ENCODE measurements at regions not wholly inside any gene's neighbourhood (a gene's known extent, or its start where the extent isn't known, plus 50 kb on each side); places are given as distances from the start of the nearest gene placed in this dataset.

- Histone ChIP-seq H2BK15ac (ENCODE audit: low read length) (no peak overlapping the region), H2BK12ac (ENCODE audit: low read depth, low read length) (no peak overlapping the region), H3K18ac (ENCODE audit: extremely low read depth, low read length) (no peak overlapping the region), H3K56ac (replicated peaks; ENCODE audit: insufficient read length, low read depth, low read length) (no peak overlapping the region), H3K27me3 (replicated peaks in 1 of 4; ENCODE audit: control insufficient read depth in 3 of 4, extremely low read depth in 1 of 4, insufficient read depth in 3 of 4, low read length in 3 of 4) (no peaks in the 10 kb centered on the region), H3K27ac (ENCODE audit: low read depth, low read length) (no peak overlapping the region), H3K14ac (ENCODE audit: insufficient read length) (no peak overlapping the region), H3K4me1 (replicated peaks in 1 of 4; ENCODE audit: control insufficient read depth in 3 of 4, insufficient read depth in 4 of 4, low read length in 3 of 4) (peaks cover 0 to 6% (median 0%) of the 10 kb centered on the region in 4 experiments; a peak in 1 of 7 replicates), H3K23ac (ENCODE audit: insufficient read length) (no peak overlapping the region), H2AFZ (ENCODE audit: low read length) (no peak overlapping the region), H2AK5ac (ENCODE audit: low read depth, low read length) (no peak overlapping the region), H3K79me1 (ENCODE audit: low read depth, low read length) (no peaks in the 10 kb centered on the region), H3K36me3 (ENCODE audit: control insufficient read depth in 2 of 4, insufficient read depth in 4 of 4, low read length in 3 of 4) (no peaks in the 10 kb centered on the region), H4K8ac (ENCODE audit: extremely low read depth, insufficient read depth, low read length) (no peak overlapping the region), H3K4ac (replicated peaks; ENCODE audit: insufficient read length, low read depth, low read length) (no peak overlapping the region), H3K23me2 (ENCODE audit: low read depth, low read length) (no peaks in the 10 kb centered on the region), H3K9me3 (ENCODE audit: insufficient read depth in 2 of 2, low read depth in 1 of 2, low read length in 1 of 2) (no peaks in the 10 kb centered on the region), H4K20me1 (replicated peaks in 1 of 2; ENCODE audit: control insufficient read depth in 1 of 2, insufficient read depth in 2 of 2, low read length in 2 of 2) (no peaks in the 10 kb centered on the region), H3K9ac (replicated peaks in 1 of 4; ENCODE audit: extremely low read depth in 1 of 4, low read depth in 3 of 4, low read length in 3 of 4) (no peak overlapping the region), H3K79me2 (ENCODE audit: control insufficient read depth in 1 of 2, insufficient read depth in 2 of 2, low read length in 2 of 2) (no peaks in the 10 kb centered on the region), H2BK20ac (ENCODE audit: low read length) (no peak overlapping the region), H3K4me2 (ENCODE audit: insufficient read depth in 1 of 2, low read depth in 2 of 2, low read length in 2 of 2) (no peak overlapping the region), H2BK5ac (ENCODE audit: low read depth, low read length) (no peak overlapping the region), H4K91ac (replicated peaks; ENCODE audit: insufficient read length, low read length) (no peak overlapping the region), H3K4me3 (ENCODE audit: extremely low read depth in 1 of 4, insufficient read depth in 2 of 4, low read depth in 3 of 4, low read length in 4 of 4) (no peak overlapping the region), H4K5ac (ENCODE audit: insufficient read length, low read depth, low read length) (no peak overlapping the region), H2BK120ac (replicated peaks; ENCODE audit: low read depth, low read length) (no peak overlapping the region)
- DNase-seq (ENCODE audit: low read depth in 1 of 2, low spot score in 2 of 2) = no peak
- CTCF ChIA-PET (ENCODE audit: partially characterized antibody) = interaction anchor here (1.0 to 5.1 kb wide), 5 partner anchors 9 to 92 kb away, joined by 3 to 37 read pairs (median 5); no protein-coding TSS in a partner anchor
- 88% methylated on average over 2 of the region's 2 CpGs; no CpG with 5 or more reads in 1 of the 2 experiments for WGBS, 2 experiments (ENCODE audit: extremely low coverage in 1 of 2, insufficient coverage in 1 of 2, insufficient read length in 1 of 2, insufficient replicate concordance in 2 of 2, low coverage in 1 of 2, low lambda C conversion rate in 2 of 2, missing lambda C conversion rate in 1 of 2)
- FAIRE-seq = no peak
- POLR2A ChIA-PET (ENCODE audit: partially characterized antibody) = no interaction called here
- TF ChIP-seq BACH1 (IDR thresholded peaks at IDR 0.05; ENCODE audit: low read length) = no peak
- no peak for TF ChIP-seq JUN (IDR thresholded peaks at IDR 0.05; ENCODE audit: low read depth, low read length)
- no peak for TF ChIP-seq EZH2 (IDR thresholded peaks at IDR 0.05; ENCODE audit: low read depth, low read length, severe bottlenecking)
- TF ChIP-seq CHD2 (IDR thresholded peaks at IDR 0.05; ENCODE audit: low read length) = no peak
- no peak for TF ChIP-seq BCL11A (IDR thresholded peaks at IDR 0.05; ENCODE audit: low read depth in 2 of 2, low read length in 2 of 2)
- no peak for TF ChIP-seq SIRT6 (IDR thresholded peaks at IDR 0.05; ENCODE audit: low read length)
- TF ChIP-seq CEBPB (IDR thresholded peaks at IDR 0.05; ENCODE audit: low read depth, low read length) = no peak
- no peak for TF ChIP-seq ATF2 (IDR thresholded peaks at IDR 0.05; ENCODE audit: low read length)
- no peak for TF ChIP-seq NANOG (IDR thresholded peaks at IDR 0.05; ENCODE audit: insufficient read depth, low read depth, low read length, poor library complexity, severe bottlenecking)
- no peak for TF ChIP-seq KDM4A (IDR thresholded peaks at IDR 0.05; ENCODE audit: low read depth, low read length, severe bottlenecking)
- TF ChIP-seq SIX5 (IDR thresholded peaks at IDR 0.05; ENCODE audit: low read depth, low read length) = no peak
- TF ChIP-seq RBBP5 (IDR thresholded peaks at IDR 0.05; ENCODE audit: borderline replicate concordance, low read depth, low read length) = no peak
- TF ChIP-seq CREB1 (IDR thresholded peaks at IDR 0.05) = no peak
- TF ChIP-seq ATF3 (IDR thresholded peaks at IDR 0.05; ENCODE audit: insufficient read depth, low read depth, low read length) = no peak
Measured at GRCh38 chr6:99148761-99149160, 200.7 kb downstream of the FAXC start.
